SIG-M5 treated with dmso at 0.1 percent for 504 hours (cell line): ENCODE measurements at regions not wholly inside any gene's neighbourhood (a gene's known extent, or its start where the extent isn't known, plus 50 kb on each side); places are given as distances from the start of the nearest gene placed in this dataset.
"Not testable (repeated sequence)": the region's sequence is repeated elsewhere in the genome, so short reads cannot be mapped to it uniquely, and the experiment has no call there.

Experiments used
- DNase-seq: peaks from one replicate; lab custom pipeline; 2025; ENCODE audit not compliant: unreplicated experiment; lab: John Stamatoyannopoulos, UW

GRCh38 chr3:72171946-72172345 is 387.0 kb upstream of the PROK2 start:
- DNase-seq, result no peak

- DNase-seq, result no peak
Observed at GRCh38 chr3:72171463-72171881, 386.5 kb upstream of the PROK2 start.

- no peak for DNase-seq
Observed at GRCh38 chr3:72169561-72170472, 384.9 kb upstream of the PROK2 start.

- DNase-seq, result no peak
Observed at GRCh38 chr3:72169120-72169519, 384.2 kb upstream of the PROK2 start.

GRCh38 chr3:72165808-72166207 is 380.9 kb upstream of the PROK2 start:
- no peak for DNase-seq

- no peak for DNase-seq
Observed at GRCh38 chr3:72165317-72165716, 380.4 kb upstream of the PROK2 start.

- DNase-seq, result peak; percentile 6
Observed at GRCh38 chr3:72164635-72164978, 379.7 kb upstream of the PROK2 start.

- DNase-seq, result peak; percentile 78
Observed at GRCh38 chr3:72163809-72164634, 379.1 kb upstream of the PROK2 start.

- DNase-seq, result no peak
Observed at GRCh38 chr3:72162649-72163184, 377.8 kb upstream of the PROK2 start.

- DNase-seq, result no peak
Observed at GRCh38 chr3:72161881-72162595, 377.1 kb upstream of the PROK2 start.

GRCh38 chr3:72161285-72161684 is 376.3 kb upstream of the PROK2 start:
- DNase-seq, result not testable (repeated sequence)

GRCh38 chr3:72160351-72160750 is 375.4 kb upstream of the PROK2 start:
- DNase-seq, result no peak

- DNase-seq, result no peak
Observed at GRCh38 chr3:72159487-72159886, 374.5 kb upstream of the PROK2 start.

- DNase-seq, result no peak
Observed at GRCh38 chr3:72158639-72159326, 373.8 kb upstream of the PROK2 start.

GRCh38 chr3:72157748-72158638 is 373.0 kb upstream of the PROK2 start:
- no peak for DNase-seq

GRCh38 chr3:72155391-72156064 is 370.6 kb upstream of the PROK2 start:
- DNase-seq, result no peak

- DNase-seq, result no peak
Observed at GRCh38 chr3:72154391-72155335, 369.7 kb upstream of the PROK2 start.
